ENCODE measurements at regions not wholly inside any gene's neighbourhood (a gene's known extent, or its start where the extent isn't known, plus 50 kb on each side); places are given as distances from the start of the nearest gene placed in this dataset.

- no peak overlapping the region for H3K9ac ChIP-seq (ENCODE audit: low read length)
- TF ChIP-seq EZH2phosphoT487 (conservative IDR thresholded peaks at IDR 0.05; ENCODE audit: low read length) (no peak), CTCF (IDR thresholded peaks at IDR 0.05; ENCODE audit: insufficient read depth, low read length, poor library complexity, severe bottlenecking) (peak; percentile 11)
- H3K9me2 ChIP-seq (replicated peaks; ENCODE audit: insufficient read depth, low read length) = no peaks in the 10 kb centered on the region
- H3K79me2 ChIP-seq (ENCODE audit: insufficient read depth, low read length) = no peaks in the 10 kb centered on the region
- H3K27me3 ChIP-seq (ENCODE audit: low read length) = no peaks in the 10 kb centered on the region
- H4K20me1 ChIP-seq (ENCODE audit: low read depth, low read length) = no peaks in the 10 kb centered on the region
- H3F3A ChIP-seq (ENCODE audit: insufficient read depth) = no peaks in the 10 kb centered on the region
- H3K27ac ChIP-seq (ENCODE audit: low read depth, low read length) = no peak overlapping the region
- H2AFZ ChIP-seq (ENCODE audit: low read depth, low read length, severe bottlenecking) = no peak overlapping the region
- no peak overlapping the region for H3K4me3 ChIP-seq (ENCODE audit: insufficient read depth, low read length, poor library complexity, severe bottlenecking)
- H3K9me3 ChIP-seq (ENCODE audit: insufficient read depth, low read length) = no peaks in the 10 kb centered on the region
- H3K36me3 ChIP-seq (ENCODE audit: low read length) = no peaks in the 10 kb centered on the region
- H3K4me2 ChIP-seq (ENCODE audit: low read depth, low read length, poor library complexity, severe bottlenecking) = no peak overlapping the region
Measured at GRCh38 chrX:83658731-83659130, 150.6 kb downstream of the POU3F4 start.

Data from SU-DHL-6 (cell line).